Spleen (tissue), 11 donors: ENCODE measurements at regions not wholly inside any gene's neighbourhood (a gene's known extent, or its start where the extent isn't known, plus 50 kb on each side); places are given as distances from the start of the nearest gene placed in this dataset.

Experiments
- DNase-seq: peaks from one replicate; pipeline ENCODE4 v3.0.0-alpha.2; 2020
- H3K27ac ChIP-seq, 8 donors: fragments of 200-600 bp; sonication (generic) in 7 of 8; 1 replicate in 4 of 8; 2 replicates in 4 of 8; pipeline versions ENCODE4 v1.5.0 to v1.8.0; 2016 to 2021; ENCODE audit warnings: inconsistent platforms in 4 of 8, mild to moderate bottlenecking in 4 of 8, moderate library complexity in 1 of 8
- H3K27me3 ChIP-seq, 7 donors: fragments of 200-600 bp; sonication (generic) in 6 of 7; replicated peaks in 1 of 7; 1 replicate in 4 of 7; 2 replicates in 3 of 7; pipeline versions ENCODE4 v1.5.0 to v1.8.0; 2016 to 2021; ENCODE audit warnings: inconsistent platforms in 3 of 7, mild to moderate bottlenecking in 1 of 7
- H3K36me3 ChIP-seq, 6 donors: fragments of 200-600 bp; sonication (generic) in 5 of 6; 1 replicate in 4 of 6; 2 replicates in 2 of 6; pipeline versions ENCODE4 v1.5.0 to v1.8.0; 2016 to 2021; ENCODE audit warnings: inconsistent platforms in 2 of 6
- H3K4me1 ChIP-seq, 6 donors: fragments of 200-600 bp; sonication (generic) in 5 of 6; 1 replicate in 3 of 6; 2 replicates in 3 of 6; pipeline versions ENCODE4 v1.5.0 to v1.8.0; 2016 to 2021; ENCODE audit warnings: inconsistent platforms in 3 of 6
- H3K4me3 ChIP-seq, 8 donors: fragments of 200-600 bp; sonication (generic) in 7 of 8; 1 replicate in 4 of 8; 2 replicates in 4 of 8; pipeline versions ENCODE4 v1.5.0 to v1.8.0; 2016 to 2021; ENCODE audit warnings: inconsistent platforms in 4 of 8, mild to moderate bottlenecking in 4 of 8, moderate library complexity in 2 of 8
- H3K9me3 ChIP-seq, 8 donors: fragments of 200-600 bp; sonication (generic) in 7 of 8; 1 replicate in 4 of 8; 2 replicates in 4 of 8; pipeline versions ENCODE4 v1.5.0 to v1.8.0; 2016 to 2021; ENCODE audit warnings: inconsistent platforms in 4 of 8
- POLR2A ChIP-seq, 3 donors: fragments of 450-650 bp; IDR thresholded peaks; one replicate each; pipeline ENCODE4 v1.5.1; 2017; ENCODE audit warnings: antibody characterized with exemption in 3 of 3, mild to moderate bottlenecking in 1 of 3
- POLR2AphosphoS5 ChIP-seq, 3 donors: sonication (generic); formaldehyde crosslinking; IDR thresholded peaks; one replicate each; pipeline ENCODE4 v1.5.1; 2017; ENCODE audit warnings: antibody characterized with exemption in 3 of 3
- WGBS, 5 donors: extraction: QIAGEN DNeasy Blood & Tissue Kit in 3 of 5; methylation state at CpG; one replicate each; pipeline versions ENCODE4 v1.1.5 to v1.1.7; 2013 to 2018; 5-methylcytosine and 5-hydroxymethylcytosine counted together
- intact Hi-C: fragments of 100-400 bp; cut with DNase I; formaldehyde crosslinking; loops from one replicate; pipeline ENCODE4 v1.15.0; 2023; ENCODE audit warnings: low total_unique reads
- TF ChIP-seq, protein P1 (sequence below), 11 experiments: fragments of 200-600 bp in 7 of 11; fragments of 450-650 bp in 4 of 11; sonication (generic) in 4 of 11; IDR thresholded peaks in 8 of 11; conservative IDR thresholded peaks in 3 of 11; 1 replicate in 7 of 11; 2 replicates in 4 of 11; pipeline versions ENCODE4 v1.4.0 to v1.8.0; 2016 to 2021; ENCODE audit warnings: antibody characterized with exemption in 11 of 11, inconsistent platforms in 4 of 11, mild to moderate bottlenecking in 1 of 11
- donor health status: healthy with polysubstance abuse.
- donor health status: DM: no; HTN: no; CAD: no; lungs with moderate emphysema.
- donor health status: DM: no; HTN: no; CAD: no.
- donor health status: Bipolar disorder and iron deficiency.
- donor health status: healthy.
- donor health status: DM: no; HTN: no; CAD: no.
- donor health status: DM: yes; HTN: yes; CAD: no.

DNA sequence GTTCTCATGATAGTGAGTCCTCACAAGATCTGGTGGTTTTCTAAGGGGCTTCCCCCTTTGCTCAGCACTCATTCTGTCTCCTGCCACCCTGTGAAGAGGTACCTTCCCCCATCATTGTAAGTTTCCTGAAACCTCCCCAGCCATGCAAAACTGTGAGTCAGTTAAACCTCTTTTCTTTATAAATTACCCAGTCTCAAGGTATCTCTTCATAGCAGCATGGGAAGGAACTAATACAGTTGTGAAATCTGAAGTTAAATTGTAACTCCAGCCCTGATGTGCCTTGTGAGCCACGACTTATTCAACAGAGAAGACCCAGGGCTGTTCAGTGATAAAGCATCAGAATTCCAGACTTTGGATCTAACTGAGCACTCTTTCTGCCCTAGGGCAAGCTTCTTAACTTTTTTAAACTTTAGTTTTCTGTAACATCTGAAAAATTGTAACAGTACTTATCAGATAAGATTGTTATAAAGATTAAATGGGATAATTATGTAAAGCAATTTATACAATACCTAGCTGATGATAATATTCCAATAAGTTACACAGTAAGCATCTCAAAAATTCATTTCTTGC lies 220.0 kb downstream of the TRPC6 start:
- no peak for DNase-seq
- Histone ChIP-seq H3K36me3 (no peaks in the 10 kb centered on the region), H3K27me3 (no peaks in the 10 kb centered on the region), H3K9me3 (peaks cover 0 to 48% (median 28%) of the 10 kb centered on the region in 8 donors), H3K27ac (no peak overlapping the region), H3K4me3 (no peak overlapping the region), H3K4me1 (no peaks in the 10 kb centered on the region)
- TF ChIP-seq POLR2A (IDR thresholded peaks at IDR 0.05) (no peak), POLR2AphosphoS5 (IDR thresholded peaks at IDR 0.05) (no peak)
- TF ChIP-seq, protein P1, sequence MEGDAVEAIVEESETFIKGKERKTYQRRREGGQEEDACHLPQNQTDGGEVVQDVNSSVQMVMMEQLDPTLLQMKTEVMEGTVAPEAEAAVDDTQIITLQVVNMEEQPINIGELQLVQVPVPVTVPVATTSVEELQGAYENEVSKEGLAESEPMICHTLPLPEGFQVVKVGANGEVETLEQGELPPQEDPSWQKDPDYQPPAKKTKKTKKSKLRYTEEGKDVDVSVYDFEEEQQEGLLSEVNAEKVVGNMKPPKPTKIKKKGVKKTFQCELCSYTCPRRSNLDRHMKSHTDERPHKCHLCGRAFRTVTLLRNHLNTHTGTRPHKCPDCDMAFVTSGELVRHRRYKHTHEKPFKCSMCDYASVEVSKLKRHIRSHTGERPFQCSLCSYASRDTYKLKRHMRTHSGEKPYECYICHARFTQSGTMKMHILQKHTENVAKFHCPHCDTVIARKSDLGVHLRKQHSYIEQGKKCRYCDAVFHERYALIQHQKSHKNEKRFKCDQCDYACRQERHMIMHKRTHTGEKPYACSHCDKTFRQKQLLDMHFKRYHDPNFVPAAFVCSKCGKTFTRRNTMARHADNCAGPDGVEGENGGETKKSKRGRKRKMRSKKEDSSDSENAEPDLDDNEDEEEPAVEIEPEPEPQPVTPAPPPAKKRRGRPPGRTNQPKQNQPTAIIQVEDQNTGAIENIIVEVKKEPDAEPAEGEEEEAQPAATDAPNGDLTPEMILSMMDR (IDR thresholded peaks at IDR 0.05 in 8 of 11, conservative IDR thresholded peaks at IDR 0.05 in 3 of 11): no peak
- intact Hi-C loops: no loop called here
- WGBS, 5 donors: 56 to 75% (median 66%) methylated on average over 1 of the region's 1 CpG

DNA sequence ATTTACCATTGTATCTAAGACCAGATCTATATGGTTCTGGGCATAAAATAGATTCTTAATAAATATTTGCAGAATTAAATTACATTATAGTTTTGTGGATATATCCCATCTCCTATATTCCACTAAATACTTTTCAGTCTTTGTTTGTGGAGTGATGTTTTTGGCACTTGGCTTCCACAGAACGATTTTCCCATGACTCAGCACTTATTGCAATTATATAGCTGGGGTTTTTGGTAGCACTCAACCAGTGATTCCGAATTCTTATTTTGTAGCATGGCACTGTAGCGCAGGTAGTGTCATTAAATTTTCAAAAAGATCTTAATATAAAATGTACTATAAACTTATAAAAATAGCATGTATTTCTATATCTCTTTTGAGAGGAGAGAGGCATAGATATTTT lies 221.2 kb downstream of the TRPC6 start:
- no peaks in the 10 kb centered on the region for H3K27me3 ChIP-seq
- H3K36me3 ChIP-seq: no peaks in the 10 kb centered on the region
- H3K27ac ChIP-seq: no peak overlapping the region
- no peak for DNase-seq
- WGBS, 5 donors: 62 to 73% (median 64%) methylated on average over 3 of the region's 3 CpGs
- peaks cover 0 to 55% (median 28%) of the 10 kb centered on the region in 8 donors for H3K9me3 ChIP-seq
- no peaks in the 10 kb centered on the region for H3K4me1 ChIP-seq
- TF ChIP-seq POLR2AphosphoS5 (IDR thresholded peaks at IDR 0.05) (no peak), POLR2A (IDR thresholded peaks at IDR 0.05) (no peak)
- TF ChIP-seq, protein P1 (IDR thresholded peaks at IDR 0.05 in 8 of 11, conservative IDR thresholded peaks at IDR 0.05 in 3 of 11): no peak
- H3K4me3 ChIP-seq: no peak overlapping the region
- intact Hi-C loops: no loop called here

DNA sequence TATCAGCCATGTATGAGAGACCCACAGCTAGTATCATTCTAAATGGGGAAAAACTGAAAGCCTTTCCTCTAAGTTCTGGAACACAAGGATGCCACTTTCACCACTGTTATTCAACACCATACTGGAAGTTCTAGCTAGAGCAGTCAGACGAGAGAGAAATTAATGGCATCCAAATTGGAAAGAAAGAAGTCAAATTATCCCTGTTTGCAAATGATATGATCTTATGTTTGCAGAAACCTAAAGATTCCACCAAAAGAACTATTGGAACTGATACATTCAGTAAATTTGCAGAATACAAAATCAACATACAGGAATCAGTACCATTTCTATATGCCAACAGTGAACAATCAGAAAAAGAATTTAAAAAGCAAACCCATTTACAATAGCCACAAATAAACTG lies 226.0 kb downstream of the TRPC6 start:
- Histone ChIP-seq H3K4me3 (no peak overlapping the region), H3K4me1 (no peaks in the 10 kb centered on the region), H3K27me3 (no peaks in the 10 kb centered on the region), H3K36me3 (no peaks in the 10 kb centered on the region), H3K27ac (no peak overlapping the region), H3K9me3 (peaks cover 0 to 16% (median 0%) of the 10 kb centered on the region in 8 donors)
- DNase-seq: no peak
- TF ChIP-seq POLR2A (IDR thresholded peaks at IDR 0.05) (no peak), POLR2AphosphoS5 (IDR thresholded peaks at IDR 0.05) (no peak)
- TF ChIP-seq, protein P1 (IDR thresholded peaks at IDR 0.05 in 8 of 11, conservative IDR thresholded peaks at IDR 0.05 in 3 of 11): no peak
- 78 to 94% (median 79%) methylated on average over 1 of the region's 1 CpG for WGBS, 5 donors
- intact Hi-C loops: no loop called here

DNA sequence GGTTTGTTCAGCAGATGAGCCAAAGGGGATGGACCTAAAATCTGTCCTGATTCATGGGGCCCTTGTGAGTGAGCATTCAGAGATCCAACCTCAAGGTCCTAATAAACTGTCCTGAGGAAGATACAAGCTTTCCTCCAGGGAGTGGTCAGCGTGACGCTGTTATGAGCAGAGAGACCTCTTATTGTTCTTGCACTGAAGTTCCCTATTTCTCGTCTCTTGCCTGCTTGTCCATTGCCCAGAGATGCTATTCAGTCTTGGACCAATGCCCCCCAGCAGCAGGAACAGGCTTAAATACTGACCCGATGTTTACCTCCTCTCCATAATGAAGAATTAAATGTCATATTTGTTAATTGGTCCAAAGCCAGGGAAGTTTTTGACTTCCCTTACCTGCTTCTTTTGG lies 225.2 kb upstream of the PGR start:
- intact Hi-C loops: no loop called here
- TF ChIP-seq POLR2A (IDR thresholded peaks at IDR 0.05) (no peak), POLR2AphosphoS5 (IDR thresholded peaks at IDR 0.05) (no peak)
- TF ChIP-seq, protein P1 (IDR thresholded peaks at IDR 0.05 in 8 of 11, conservative IDR thresholded peaks at IDR 0.05 in 3 of 11): no peak
- Histone ChIP-seq H3K4me1 (no peaks in the 10 kb centered on the region), H3K9me3 (peaks cover 0 to 14% (median 0%) of the 10 kb centered on the region in 8 donors), H3K36me3 (no peaks in the 10 kb centered on the region), H3K27ac (no peak overlapping the region), H3K27me3 (no peaks in the 10 kb centered on the region), H3K4me3 (no peak overlapping the region)
- no peak for DNase-seq
- 68 to 93% (median 80%) methylated on average over 4 of the region's 4 CpGs for WGBS, 5 donors
